Endothelial cell of umbilical vein (primary cell): ENCODE measurements at regions not wholly inside any gene's neighbourhood (a gene's known extent, or its start where the extent isn't known, plus 50 kb on each side); places are given as distances from the start of the nearest gene placed in this dataset.
"Not testable (repeated sequence)": the region's sequence is repeated elsewhere in the genome, so short reads cannot be mapped to it uniquely, and the experiment has no call there.

Experiments used
- EZH2 ChIP-seq: IDR thresholded peaks from 2 replicates; pipeline ENCODE4 v1.6.1; 2012; ENCODE audit warnings: borderline replicate concordance, low read depth, mild to moderate bottlenecking, moderate library complexity, low read length, inconsistent platforms; ENCODE audit not compliant: severe bottlenecking
- GATA2 ChIP-seq: IDR thresholded peaks from 2 replicates; pipeline ENCODE4 v1.7.0; 2011; ENCODE audit warnings: low read depth, mild to moderate bottlenecking, moderate library complexity, mixed read lengths, low read length; ENCODE audit not compliant: insufficient read length, insufficient read depth
- JUN ChIP-seq: IDR thresholded peaks from 2 replicates; pipeline ENCODE4 v1.6.1; 2011; ENCODE audit warnings: borderline replicate concordance, low read depth; ENCODE audit not compliant: insufficient read length, insufficient read depth
- MYC ChIP-seq: IDR thresholded peaks from one replicate; pipeline ENCODE4 v1.6.1; 2011; ENCODE audit warnings: mild to moderate bottlenecking, low read depth, low read length
- POLR2A ChIP-seq: IDR thresholded peaks from 2 replicates; pipeline ENCODE4 v1.6.1; 2012; ENCODE audit warnings: low read depth, mild to moderate bottlenecking, control low read depth, low read length
- POLR2AphosphoS5 ChIP-seq: IDR thresholded peaks from 2 replicates; pipeline ENCODE4 v1.6.1; 2012; ENCODE audit warnings: low read depth, mild to moderate bottlenecking, control low read depth, low read length, moderate library complexity; ENCODE audit not compliant: insufficient read depth
- TF ChIP-seq, protein P1 (sequence below), 2 donors: IDR thresholded peaks; 1 replicate in 1 of 2; 2 replicates in 1 of 2; pipeline ENCODE4 v1.5.1; 2011; ENCODE audit warnings: low read length in 2 of 2, mild to moderate bottlenecking in 2 of 2, moderate library complexity in 2 of 2, control low read depth in 1 of 2, inconsistent platforms in 1 of 2, low read depth in 1 of 2; ENCODE audit not compliant: insufficient read depth in 1 of 2; ENCODE audit errors: extremely low read depth in 1 of 2
- TF ChIP-seq, protein P2 (sequence below): IDR thresholded peaks from 2 replicates; pipeline ENCODE4 v1.6.1; 2011; ENCODE audit not compliant: insufficient read depth, insufficient read length

DNA sequence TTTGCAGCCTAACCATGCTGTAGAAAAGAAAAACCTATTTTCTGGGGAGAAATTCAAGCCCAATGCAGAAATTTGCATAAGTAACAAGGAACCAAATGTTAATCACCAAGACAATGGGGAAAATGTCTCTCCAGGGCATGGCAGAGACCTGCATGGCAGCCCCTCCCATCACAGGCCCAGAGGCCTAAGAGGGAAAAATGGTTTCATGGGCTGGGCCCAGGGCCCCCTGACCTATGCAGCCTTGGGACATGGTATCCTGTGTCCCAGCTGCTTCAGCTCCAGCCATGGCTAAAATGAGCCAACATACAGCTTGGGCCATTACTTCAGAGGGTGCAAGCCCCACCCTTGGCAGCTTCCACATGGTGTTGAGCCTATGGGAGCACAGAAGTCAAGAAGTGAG lies 266.9 kb downstream of the AGTPBP1 start:
- TF ChIP-seq, protein P1, sequence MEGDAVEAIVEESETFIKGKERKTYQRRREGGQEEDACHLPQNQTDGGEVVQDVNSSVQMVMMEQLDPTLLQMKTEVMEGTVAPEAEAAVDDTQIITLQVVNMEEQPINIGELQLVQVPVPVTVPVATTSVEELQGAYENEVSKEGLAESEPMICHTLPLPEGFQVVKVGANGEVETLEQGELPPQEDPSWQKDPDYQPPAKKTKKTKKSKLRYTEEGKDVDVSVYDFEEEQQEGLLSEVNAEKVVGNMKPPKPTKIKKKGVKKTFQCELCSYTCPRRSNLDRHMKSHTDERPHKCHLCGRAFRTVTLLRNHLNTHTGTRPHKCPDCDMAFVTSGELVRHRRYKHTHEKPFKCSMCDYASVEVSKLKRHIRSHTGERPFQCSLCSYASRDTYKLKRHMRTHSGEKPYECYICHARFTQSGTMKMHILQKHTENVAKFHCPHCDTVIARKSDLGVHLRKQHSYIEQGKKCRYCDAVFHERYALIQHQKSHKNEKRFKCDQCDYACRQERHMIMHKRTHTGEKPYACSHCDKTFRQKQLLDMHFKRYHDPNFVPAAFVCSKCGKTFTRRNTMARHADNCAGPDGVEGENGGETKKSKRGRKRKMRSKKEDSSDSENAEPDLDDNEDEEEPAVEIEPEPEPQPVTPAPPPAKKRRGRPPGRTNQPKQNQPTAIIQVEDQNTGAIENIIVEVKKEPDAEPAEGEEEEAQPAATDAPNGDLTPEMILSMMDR (IDR thresholded peaks at IDR 0.05; ENCODE audit: extremely low read depth in 1 of 2, insufficient read depth in 1 of 2, low read depth in 1 of 2, low read length in 2 of 2) = not testable (repeated sequence)
- TF ChIP-seq POLR2A, GATA2, MYC, POLR2AphosphoS5, EZH2, JUN: not testable (repeated sequence)
- TF ChIP-seq, protein P2, sequence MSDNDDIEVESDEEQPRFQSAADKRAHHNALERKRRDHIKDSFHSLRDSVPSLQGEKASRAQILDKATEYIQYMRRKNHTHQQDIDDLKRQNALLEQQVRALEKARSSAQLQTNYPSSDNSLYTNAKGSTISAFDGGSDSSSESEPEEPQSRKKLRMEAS = not testable (repeated sequence)
